Stimulated activated naive CD8-positive, alpha-beta T cell treated with anti-CD3 and anti-CD28 coated beads, Interleukin-15, Interleukin-2, amounts not matched to agents 100 ng/mL and 50 ng/mL, for 24 hours (primary cell): ENCODE measurements at regions not wholly inside any gene's neighbourhood (a gene's known extent, or its start where the extent isn't known, plus 50 kb on each side); places are given as distances from the start of the nearest gene placed in this dataset.
"Not testable (repeated sequence)": the region's sequence is repeated elsewhere in the genome, so short reads cannot be mapped to it uniquely, and the experiment has no call there.

Experiments used
- H3K27ac Mint-ChIP-seq: one replicate; pipeline ENCODE4 v1.8.0; 2021; ENCODE audit warnings: mild to moderate bottlenecking, mixed read lengths
- H3K27me3 Mint-ChIP-seq: one replicate; pipeline ENCODE4 v1.8.0; 2021; ENCODE audit warnings: mixed read lengths
- H3K36me3 Mint-ChIP-seq: one replicate; pipeline ENCODE4 v1.8.0; 2021; ENCODE audit warnings: low read depth, mixed read lengths
- H3K4me1 Mint-ChIP-seq: one replicate; pipeline ENCODE4 v1.8.0; 2021; ENCODE audit warnings: low read depth, mixed read lengths
- H3K4me3 Mint-ChIP-seq: one replicate; pipeline ENCODE4 v1.8.0; 2021; ENCODE audit warnings: mild to moderate bottlenecking, mixed read lengths
- H3K9me3 Mint-ChIP-seq: one replicate; pipeline ENCODE4 v1.8.0; 2021; ENCODE audit warnings: mixed read lengths

- peaks cover 10% of the 10 kb centered on the region for H3K27me3 Mint-ChIP-seq
- no peaks in the 10 kb centered on the region for H3K36me3 Mint-ChIP-seq
- H3K9me3 Mint-ChIP-seq, result no peaks in the 10 kb centered on the region
- no peak overlapping the region for H3K27ac Mint-ChIP-seq
- no peaks in the 10 kb centered on the region for H3K4me1 Mint-ChIP-seq
- H3K4me3 Mint-ChIP-seq, result no peak overlapping the region
Measured at GRCh38 chr3:182626484-182627467, 166.5 kb upstream of the ATP11B start.

GRCh38 chr3:182628531-182628930 is 164.8 kb upstream of the ATP11B start:
- H3K4me3 Mint-ChIP-seq, result no peak overlapping the region
- H3K9me3 Mint-ChIP-seq, result no peaks in the 10 kb centered on the region
- peaks cover 6% of the 10 kb centered on the region for H3K27me3 Mint-ChIP-seq
- no peak overlapping the region for H3K27ac Mint-ChIP-seq
- H3K36me3 Mint-ChIP-seq, result no peaks in the 10 kb centered on the region
- H3K4me1 Mint-ChIP-seq, result no peaks in the 10 kb centered on the region

- Mint-ChIP-seq H3K36me3 (no peaks in the 10 kb centered on the region), H3K27me3 (peaks cover 6% of the 10 kb centered on the region), H3K4me3 (no peak overlapping the region), H3K9me3 (no peaks in the 10 kb centered on the region), H3K27ac (no peak overlapping the region), H3K4me1 (no peaks in the 10 kb centered on the region)
Measured at GRCh38 chr3:182629521-182629920, 163.8 kb upstream of the ATP11B start.

- Mint-ChIP-seq H3K4me3 (no peak overlapping the region), H3K27ac (no peak overlapping the region), H3K9me3 (no peaks in the 10 kb centered on the region), H3K27me3 (peaks cover 3% of the 10 kb centered on the region), H3K4me1 (no peaks in the 10 kb centered on the region), H3K36me3 (no peaks in the 10 kb centered on the region)
Measured at GRCh38 chr3:182631183-182632076, 161.9 kb upstream of the ATP11B start.

GRCh38 chr3:182632077-182632393 is 161.3 kb upstream of the ATP11B start:
- Mint-ChIP-seq H3K4me3 (no peak overlapping the region), H3K27ac (no peak overlapping the region), H3K9me3 (no peaks in the 10 kb centered on the region), H3K4me1 (no peaks in the 10 kb centered on the region), H3K27me3 (peaks cover 5% of the 10 kb centered on the region), H3K36me3 (no peaks in the 10 kb centered on the region)

- H3K4me3 Mint-ChIP-seq, result no peak overlapping the region
- no peak overlapping the region for H3K27ac Mint-ChIP-seq
- H3K9me3 Mint-ChIP-seq, result no peaks in the 10 kb centered on the region
- no peaks in the 10 kb centered on the region for H3K4me1 Mint-ChIP-seq
- H3K27me3 Mint-ChIP-seq, result peaks cover 10% of the 10 kb centered on the region
- H3K36me3 Mint-ChIP-seq, result no peaks in the 10 kb centered on the region
Measured at GRCh38 chr3:182633186-182633585, 160.1 kb upstream of the ATP11B start.

- Mint-ChIP-seq H3K27me3 (peaks cover 22% of the 10 kb centered on the region), H3K27ac (no peak overlapping the region), H3K9me3 (no peaks in the 10 kb centered on the region), H3K4me1 (no peaks in the 10 kb centered on the region), H3K36me3 (no peaks in the 10 kb centered on the region), H3K4me3 (no peak overlapping the region)
Measured at GRCh38 chr3:182636646-182637045, 156.7 kb upstream of the ATP11B start.

- Mint-ChIP-seq H3K27ac (no peak overlapping the region), H3K4me1 (no peaks in the 10 kb centered on the region), H3K4me3 (no peak overlapping the region), H3K27me3 (peaks cover 23% of the 10 kb centered on the region), H3K36me3 (no peaks in the 10 kb centered on the region), H3K9me3 (no peaks in the 10 kb centered on the region)
Measured at GRCh38 chr3:182637350-182638110, 155.8 kb upstream of the ATP11B start.

GRCh38 chr3:182644013-182644412 is 149.3 kb upstream of the ATP11B start:
- Mint-ChIP-seq H3K4me1 (peaks cover 6% of the 10 kb centered on the region), H3K36me3 (no peaks in the 10 kb centered on the region), H3K27me3 (peaks cover 29% of the 10 kb centered on the region), H3K4me3 (no peak overlapping the region), H3K27ac (no peak overlapping the region), H3K9me3 (no peaks in the 10 kb centered on the region)

- peaks cover 6% of the 10 kb centered on the region for H3K4me1 Mint-ChIP-seq
- H3K27ac Mint-ChIP-seq, result peak overlapping the region; percentile 56
- peaks cover 29% of the 10 kb centered on the region for H3K27me3 Mint-ChIP-seq
- H3K4me3 Mint-ChIP-seq, result no peak overlapping the region
- H3K36me3 Mint-ChIP-seq, result no peaks in the 10 kb centered on the region
- H3K9me3 Mint-ChIP-seq, result no peaks in the 10 kb centered on the region
Measured at GRCh38 chr3:182644790-182645433, 148.4 kb upstream of the ATP11B start.

GRCh38 chr3:182650568-182651128 is 142.7 kb upstream of the ATP11B start:
- Mint-ChIP-seq H3K27ac (no peak overlapping the region), H3K36me3 (no peaks in the 10 kb centered on the region), H3K4me1 (no peaks in the 10 kb centered on the region), H3K4me3 (no peak overlapping the region), H3K27me3 (peaks cover 13% of the 10 kb centered on the region), H3K9me3 (no peaks in the 10 kb centered on the region)

GRCh38 chr3:182651461-182651860 is 141.8 kb upstream of the ATP11B start:
- Mint-ChIP-seq H3K9me3 (no peaks in the 10 kb centered on the region), H3K4me1 (no peaks in the 10 kb centered on the region), H3K4me3 (no peak overlapping the region), H3K36me3 (no peaks in the 10 kb centered on the region), H3K27me3 (peaks cover 15% of the 10 kb centered on the region), H3K27ac (no peak overlapping the region)

GRCh38 chr3:182653065-182653464 is 140.2 kb upstream of the ATP11B start:
- peaks cover 12% of the 10 kb centered on the region for H3K27me3 Mint-ChIP-seq
- H3K4me1 Mint-ChIP-seq, result not testable (repeated sequence)

GRCh38 chr3:182668541-182668940 is 124.8 kb upstream of the ATP11B start:
- no peak overlapping the region for H3K27ac Mint-ChIP-seq
- no peaks in the 10 kb centered on the region for H3K36me3 Mint-ChIP-seq
- peaks cover 42% of the 10 kb centered on the region for H3K27me3 Mint-ChIP-seq
- H3K9me3 Mint-ChIP-seq, result no peaks in the 10 kb centered on the region
- H3K4me1 Mint-ChIP-seq, result no peaks in the 10 kb centered on the region
- H3K4me3 Mint-ChIP-seq, result no peak overlapping the region

More at GRCh38 chr3:182653065-182653464, 140.2 kb upstream of the ATP11B start:
- not testable (repeated sequence) for H3K36me3 Mint-ChIP-seq, H3K4me3 Mint-ChIP-seq, H3K9me3 Mint-ChIP-seq, H3K27ac Mint-ChIP-seq
